A549 (cell line): ENCODE measurements at regions not wholly inside any gene's neighbourhood (a gene's known extent, or its start where the extent isn't known, plus 50 kb on each side); places are given as distances from the start of the nearest gene placed in this dataset.

Source experiments
- CBX8 ChIP-seq: fragments of 200-600 bp; sonication (generic); IDR thresholded peaks from 2 replicates; pipeline ENCODE4 v1.6.1; 2016
- CEBPB ChIP-seq, 2 experiments: fragments of >200 bp in 1 of 2; sonication (Bioruptor Twin) in 1 of 2; formaldehyde crosslinking in 1 of 2; IDR thresholded peaks; 2 replicates each; pipeline ENCODE4 v1.6.1; 2012 to 2016
- CHD2 ChIP-seq: fragments of 150-350 bp; IDR thresholded peaks from 2 replicates; pipeline ENCODE4 v1.6.1; 2014; ENCODE audit warnings: low read length; ENCODE audit not compliant: partially characterized antibody
- CTCF ChIP-seq: fragments of >200 bp; sonication (Bioruptor Twin); formaldehyde crosslinking; IDR thresholded peaks from 3 replicates; pipeline ENCODE4 v1.5.1; 2016
- E2F6 ChIP-seq: IDR thresholded peaks from 2 replicates; pipeline ENCODE4 v1.6.1; 2012; ENCODE audit warnings: low read depth, borderline replicate concordance
- HDAC2 ChIP-seq: fragments of 200-600 bp; sonication (generic); IDR thresholded peaks from 2 replicates; pipeline ENCODE4 v1.6.1; 2016
- POLR2A ChIP-seq: IDR thresholded peaks from 2 replicates; pipeline ENCODE4 v1.6.1; 2012; ENCODE audit warnings: mild to moderate bottlenecking, low read length
- SMC3 ChIP-seq: fragments of >200 bp; sonication (Bioruptor Twin); formaldehyde crosslinking; IDR thresholded peaks from 3 replicates; pipeline ENCODE4 v1.6.1; 2018; ENCODE audit warnings: inconsistent platforms
- TF ChIP-seq, protein P1 (sequence below): IDR thresholded peaks from 2 replicates; pipeline ENCODE4 v1.6.1; 2012
- TF ChIP-seq, protein P2 (sequence below): IDR thresholded peaks from 2 replicates; pipeline ENCODE4 v1.6.1; 2012
- TF ChIP-seq, protein P3 (sequence below): fragments of 150-350 bp; IDR thresholded peaks from 2 replicates; pipeline ENCODE4 v1.6.1; 2014; ENCODE audit warnings: low read depth, mild to moderate bottlenecking, low read length

DNA sequence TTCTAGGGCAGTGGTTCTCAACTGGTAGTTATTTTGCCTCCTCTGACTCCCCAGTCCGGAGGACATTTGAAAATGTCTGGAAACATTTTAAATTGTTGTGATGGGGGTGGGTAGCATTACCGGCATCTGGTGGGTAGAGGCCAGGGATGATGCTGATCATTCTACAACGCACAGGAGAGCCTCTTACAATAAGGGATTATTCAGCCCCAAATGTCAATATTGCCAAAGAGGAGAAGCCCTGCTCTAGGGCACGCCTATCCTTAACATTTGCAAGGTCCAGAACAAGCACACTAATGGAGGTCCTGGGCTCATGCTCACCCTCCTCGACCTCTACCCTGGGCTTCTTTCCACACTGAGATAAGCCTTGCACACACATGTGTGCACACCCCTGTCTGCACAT, 106.4 kb downstream of the MINAR1 start:
- TF ChIP-seq E2F6 (no peak), HDAC2 (no peak), CHD2 (no peak), POLR2A (no peak), CBX8 (no peak), CTCF (no peak), CEBPB (IDR thresholded peaks at IDR 0.05) (no peak), SMC3 (no peak)
- TF ChIP-seq, protein P1, sequence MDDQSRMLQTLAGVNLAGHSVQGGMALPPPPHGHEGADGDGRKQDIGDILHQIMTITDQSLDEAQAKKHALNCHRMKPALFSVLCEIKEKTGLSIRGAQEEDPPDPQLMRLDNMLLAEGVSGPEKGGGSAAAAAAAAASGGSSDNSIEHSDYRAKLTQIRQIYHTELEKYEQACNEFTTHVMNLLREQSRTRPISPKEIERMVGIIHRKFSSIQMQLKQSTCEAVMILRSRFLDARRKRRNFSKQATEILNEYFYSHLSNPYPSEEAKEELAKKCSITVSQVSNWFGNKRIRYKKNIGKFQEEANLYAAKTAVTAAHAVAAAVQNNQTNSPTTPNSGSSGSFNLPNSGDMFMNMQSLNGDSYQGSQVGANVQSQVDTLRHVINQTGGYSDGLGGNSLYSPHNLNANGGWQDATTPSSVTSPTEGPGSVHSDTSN: no peak
- TF ChIP-seq, protein P2, sequence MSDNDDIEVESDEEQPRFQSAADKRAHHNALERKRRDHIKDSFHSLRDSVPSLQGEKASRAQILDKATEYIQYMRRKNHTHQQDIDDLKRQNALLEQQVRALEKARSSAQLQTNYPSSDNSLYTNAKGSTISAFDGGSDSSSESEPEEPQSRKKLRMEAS: no peak
- TF ChIP-seq, protein P3, sequence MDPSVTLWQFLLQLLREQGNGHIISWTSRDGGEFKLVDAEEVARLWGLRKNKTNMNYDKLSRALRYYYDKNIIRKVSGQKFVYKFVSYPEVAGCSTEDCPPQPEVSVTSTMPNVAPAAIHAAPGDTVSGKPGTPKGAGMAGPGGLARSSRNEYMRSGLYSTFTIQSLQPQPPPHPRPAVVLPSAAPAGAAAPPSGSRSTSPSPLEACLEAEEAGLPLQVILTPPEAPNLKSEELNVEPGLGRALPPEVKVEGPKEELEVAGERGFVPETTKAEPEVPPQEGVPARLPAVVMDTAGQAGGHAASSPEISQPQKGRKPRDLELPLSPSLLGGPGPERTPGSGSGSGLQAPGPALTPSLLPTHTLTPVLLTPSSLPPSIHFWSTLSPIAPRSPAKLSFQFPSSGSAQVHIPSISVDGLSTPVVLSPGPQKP: no peak
